ENCODE measurements at regions not wholly inside any gene's neighbourhood (a gene's known extent, or its start where the extent isn't known, plus 50 kb on each side); places are given as distances from the start of the nearest gene placed in this dataset.

GRCh38 chr18:78071776-78072175 lies 822.1 kb downstream of the GALR1 start:
- Histone ChIP-seq H4K20me1 (ENCODE audit: insufficient read depth) (no peaks in the 10 kb centered on the region), H3K9ac (no peak overlapping the region), H3K79me2 (ENCODE audit: insufficient read depth, low read depth) (no peaks in the 10 kb centered on the region), H2AFZ (ENCODE audit: low read depth) (no peak overlapping the region), H3K36me3 (ENCODE audit: insufficient read depth) (no peaks in the 10 kb centered on the region), H3K27ac (no peak overlapping the region), H3K4me3 (IDR thresholded peaks at IDR 0.05; ENCODE audit: insufficient read depth, low read depth, low read length) (no peak overlapping the region), H3K4me1 (ENCODE audit: low read depth, poor library complexity, severe bottlenecking) (no peaks in the 10 kb centered on the region), H3K27me3 (ENCODE audit: insufficient read depth, low read depth) (no peaks in the 10 kb centered on the region), H3K4me2 (no peak overlapping the region)
- TF ChIP-seq CTCF (conservative IDR thresholded peaks at IDR 0.05; ENCODE audit: low read depth, low read length), result no peak

- H3K9ac ChIP-seq, result no peak overlapping the region
- no peak for TF ChIP-seq CTCF (conservative IDR thresholded peaks at IDR 0.05; ENCODE audit: low read depth, low read length)
- H2AFZ ChIP-seq (ENCODE audit: low read depth), result no peak overlapping the region
- H3K27ac ChIP-seq, result no peak overlapping the region
- no peaks in the 10 kb centered on the region for H3K4me1 ChIP-seq (ENCODE audit: low read depth, poor library complexity, severe bottlenecking)
- H3K4me3 ChIP-seq (IDR thresholded peaks at IDR 0.05; ENCODE audit: insufficient read depth, low read depth, low read length), result no peak overlapping the region
- H3K36me3 ChIP-seq (ENCODE audit: insufficient read depth), result no peaks in the 10 kb centered on the region
- H3K27me3 ChIP-seq (ENCODE audit: insufficient read depth, low read depth), result no peaks in the 10 kb centered on the region
- no peaks in the 10 kb centered on the region for H3K79me2 ChIP-seq (ENCODE audit: insufficient read depth, low read depth)
- H4K20me1 ChIP-seq (ENCODE audit: insufficient read depth), result no peaks in the 10 kb centered on the region
- no peak overlapping the region for H3K4me2 ChIP-seq
These were observed 822.7 kb downstream of the GALR1 start for GRCh38 chr18:78072375-78072774.

GRCh38 chr18:78073275-78073674 lies 823.6 kb downstream of the GALR1 start:
- no peak overlapping the region for H3K4me3 ChIP-seq (IDR thresholded peaks at IDR 0.05; ENCODE audit: insufficient read depth, low read depth, low read length)
- no peaks in the 10 kb centered on the region for H3K27me3 ChIP-seq (ENCODE audit: insufficient read depth, low read depth)
- TF ChIP-seq CTCF (conservative IDR thresholded peaks at IDR 0.05; ENCODE audit: low read depth, low read length), result peak; percentile 20; the same call in 1 of the 2 replicates
- no peak overlapping the region for H3K9ac ChIP-seq
- no peak overlapping the region for H3K27ac ChIP-seq
- no peak overlapping the region for H3K4me2 ChIP-seq
- no peak overlapping the region for H2AFZ ChIP-seq (ENCODE audit: low read depth)
- H3K79me2 ChIP-seq (ENCODE audit: insufficient read depth, low read depth), result no peaks in the 10 kb centered on the region
- no peaks in the 10 kb centered on the region for H4K20me1 ChIP-seq (ENCODE audit: insufficient read depth)
- no peaks in the 10 kb centered on the region for H3K36me3 ChIP-seq (ENCODE audit: insufficient read depth)
- H3K4me1 ChIP-seq (ENCODE audit: low read depth, poor library complexity, severe bottlenecking), result no peaks in the 10 kb centered on the region

- H3K27me3 ChIP-seq (ENCODE audit: insufficient read depth, low read depth), result no peaks in the 10 kb centered on the region
- no peak for TF ChIP-seq CTCF (conservative IDR thresholded peaks at IDR 0.05; ENCODE audit: low read depth, low read length)
- no peak overlapping the region for H3K4me2 ChIP-seq
- no peak overlapping the region for H3K27ac ChIP-seq
- no peaks in the 10 kb centered on the region for H3K36me3 ChIP-seq (ENCODE audit: insufficient read depth)
- H3K9ac ChIP-seq, result no peak overlapping the region
- H3K4me1 ChIP-seq (ENCODE audit: low read depth, poor library complexity, severe bottlenecking), result no peaks in the 10 kb centered on the region
- H4K20me1 ChIP-seq (ENCODE audit: insufficient read depth), result no peaks in the 10 kb centered on the region
- H3K4me3 ChIP-seq (IDR thresholded peaks at IDR 0.05; ENCODE audit: insufficient read depth, low read depth, low read length), result no peak overlapping the region
- no peak overlapping the region for H2AFZ ChIP-seq (ENCODE audit: low read depth)
- H3K79me2 ChIP-seq (ENCODE audit: insufficient read depth, low read depth), result no peaks in the 10 kb centered on the region
These were observed 824.9 kb downstream of the GALR1 start for GRCh38 chr18:78074400-78075020.

Data from KMS-11 (cell line).